ENCODE measurements at regions not wholly inside any gene's neighbourhood (a gene's known extent, or its start where the extent isn't known, plus 50 kb on each side); places are given as distances from the start of the nearest gene placed in this dataset.

DNA sequence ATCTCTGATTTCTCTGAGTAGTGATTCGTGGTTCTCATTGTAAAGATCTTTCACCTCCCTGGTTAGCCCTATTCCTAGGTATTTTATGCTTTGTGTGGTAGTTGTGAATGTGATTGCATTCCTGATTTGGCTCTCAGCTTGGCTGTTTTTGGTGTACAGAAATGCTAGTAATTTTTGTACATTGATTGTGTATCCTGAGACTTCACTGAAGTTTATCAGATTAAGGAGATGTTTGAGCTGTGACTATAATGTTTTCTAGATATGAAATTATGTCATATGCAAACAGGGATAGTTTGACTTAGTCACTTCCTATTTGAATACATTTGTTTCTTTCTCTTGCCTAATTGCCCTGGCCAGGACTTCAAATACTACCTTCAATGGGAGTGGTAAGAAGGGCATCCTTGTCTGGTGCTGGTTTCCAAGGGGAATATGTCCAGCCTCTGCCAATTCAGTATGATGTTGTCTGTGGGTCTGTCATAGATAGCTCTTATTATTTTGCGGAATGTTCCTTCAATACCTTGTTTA lies 251.9 kb upstream of the ZNF804A start:
- no peak for TF ChIP-seq BHLHE40 (IDR thresholded peaks at IDR 0.05; ENCODE audit: borderline replicate concordance)
- no peak for TF ChIP-seq FOXA1 (IDR thresholded peaks at IDR 0.05)
- TF ChIP-seq HDGF (IDR thresholded peaks at IDR 0.05; ENCODE audit: borderline replicate concordance), result no peak
- TF ChIP-seq NFRKB (IDR thresholded peaks at IDR 0.05), result no peak
- no peak for TF ChIP-seq ARNT (IDR thresholded peaks at IDR 0.05)
- TF ChIP-seq SP1 (IDR thresholded peaks at IDR 0.05), result no peak
- no peak for TF ChIP-seq ELF4 (IDR thresholded peaks at IDR 0.05)
- TF ChIP-seq L3MBTL2 (conservative IDR thresholded peaks at IDR 0.05), result no peak
- TF ChIP-seq LEF1 (IDR thresholded peaks at IDR 0.05; ENCODE audit: borderline replicate concordance), result no peak
- ChIA-PET POLR2A (no interaction called here), CTCF (no interaction called here)
- DNase-seq (ENCODE audit: extremely low spot score), result no peak

GRCh38 chr2:184351126-184351525 lies 247.2 kb upstream of the ZNF804A start:
- CTCF ChIA-PET, result no interaction called here
- POLR2A ChIA-PET, result no interaction called here
- TF ChIP-seq ZNF384 (IDR thresholded peaks at IDR 0.05) (no peak), FOXK2 (IDR thresholded peaks at IDR 0.05) (no peak), FOXA1 (IDR thresholded peaks at IDR 0.05) (no peak), TARDBP (IDR thresholded peaks at IDR 0.05) (no peak), SP1 (IDR thresholded peaks at IDR 0.05) (no peak), FOXM1 (IDR thresholded peaks at IDR 0.05; ENCODE audit: borderline replicate concordance) (no peak), L3MBTL2 (conservative IDR thresholded peaks at IDR 0.05) (no peak), HDGF (IDR thresholded peaks at IDR 0.05; ENCODE audit: borderline replicate concordance) (no peak), CTBP1 (IDR thresholded peaks at IDR 0.05; ENCODE audit: borderline replicate concordance) (no peak), BHLHE40 (IDR thresholded peaks at IDR 0.05; ENCODE audit: borderline replicate concordance) (no peak), ARNT (IDR thresholded peaks at IDR 0.05) (no peak), LEF1 (IDR thresholded peaks at IDR 0.05; ENCODE audit: borderline replicate concordance) (no peak), SUZ12 (IDR thresholded peaks at IDR 0.05) (no peak), ELF4 (IDR thresholded peaks at IDR 0.05) (no peak), NFRKB (IDR thresholded peaks at IDR 0.05) (no peak)
- TF ChIP-seq, protein P1, sequence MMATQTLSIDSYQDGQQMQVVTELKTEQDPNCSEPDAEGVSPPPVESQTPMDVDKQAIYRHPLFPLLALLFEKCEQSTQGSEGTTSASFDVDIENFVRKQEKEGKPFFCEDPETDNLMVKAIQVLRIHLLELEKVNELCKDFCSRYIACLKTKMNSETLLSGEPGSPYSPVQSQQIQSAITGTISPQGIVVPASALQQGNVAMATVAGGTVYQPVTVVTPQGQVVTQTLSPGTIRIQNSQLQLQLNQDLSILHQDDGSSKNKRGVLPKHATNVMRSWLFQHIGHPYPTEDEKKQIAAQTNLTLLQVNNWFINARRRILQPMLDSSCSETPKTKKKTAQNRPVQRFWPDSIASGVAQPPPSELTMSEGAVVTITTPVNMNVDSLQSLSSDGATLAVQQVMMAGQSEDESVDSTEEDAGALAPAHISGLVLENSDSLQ (IDR thresholded peaks at IDR 0.05), result no peak
- no peak for DNase-seq (ENCODE audit: extremely low spot score)

- TF ChIP-seq HDGF (IDR thresholded peaks at IDR 0.05; ENCODE audit: borderline replicate concordance) (no peak), BHLHE40 (IDR thresholded peaks at IDR 0.05; ENCODE audit: borderline replicate concordance) (no peak), SUZ12 (IDR thresholded peaks at IDR 0.05) (no peak), FOXA1 (IDR thresholded peaks at IDR 0.05) (no peak), LEF1 (IDR thresholded peaks at IDR 0.05; ENCODE audit: borderline replicate concordance) (no peak), ARNT (IDR thresholded peaks at IDR 0.05) (no peak), FOXK2 (IDR thresholded peaks at IDR 0.05) (no peak), L3MBTL2 (conservative IDR thresholded peaks at IDR 0.05) (no peak), ELF4 (IDR thresholded peaks at IDR 0.05) (no peak), CTBP1 (IDR thresholded peaks at IDR 0.05; ENCODE audit: borderline replicate concordance) (no peak), TARDBP (IDR thresholded peaks at IDR 0.05) (no peak), FOXM1 (IDR thresholded peaks at IDR 0.05; ENCODE audit: borderline replicate concordance) (no peak), NFRKB (IDR thresholded peaks at IDR 0.05) (no peak), ZNF384 (IDR thresholded peaks at IDR 0.05) (no peak), SP1 (IDR thresholded peaks at IDR 0.05) (no peak)
- TF ChIP-seq, protein P1 (IDR thresholded peaks at IDR 0.05), result no peak
- CTCF ChIA-PET, result no interaction called here
- no peak for DNase-seq (ENCODE audit: extremely low spot score)
- POLR2A ChIA-PET, result no interaction called here
These were observed 241.3 kb upstream of the ZNF804A start for GRCh38 chr2:184357033-184357432.

GRCh38 chr2:184359379-184359778 lies 238.9 kb upstream of the ZNF804A start:
- TF ChIP-seq NFRKB (IDR thresholded peaks at IDR 0.05) (no peak), TARDBP (IDR thresholded peaks at IDR 0.05) (no peak), BHLHE40 (IDR thresholded peaks at IDR 0.05; ENCODE audit: borderline replicate concordance) (no peak), ARNT (IDR thresholded peaks at IDR 0.05) (no peak), FOXM1 (IDR thresholded peaks at IDR 0.05; ENCODE audit: borderline replicate concordance) (no peak), L3MBTL2 (conservative IDR thresholded peaks at IDR 0.05) (no peak), SUZ12 (IDR thresholded peaks at IDR 0.05) (no peak), SP1 (IDR thresholded peaks at IDR 0.05) (no peak), ZNF384 (IDR thresholded peaks at IDR 0.05) (no peak), FOXA1 (IDR thresholded peaks at IDR 0.05) (no peak), ELF4 (IDR thresholded peaks at IDR 0.05) (no peak)
- TF ChIP-seq, protein P1 (IDR thresholded peaks at IDR 0.05), result no peak
- ChIA-PET CTCF (no interaction called here), POLR2A (no interaction called here)
- no peak for DNase-seq (ENCODE audit: extremely low spot score)

DNA sequence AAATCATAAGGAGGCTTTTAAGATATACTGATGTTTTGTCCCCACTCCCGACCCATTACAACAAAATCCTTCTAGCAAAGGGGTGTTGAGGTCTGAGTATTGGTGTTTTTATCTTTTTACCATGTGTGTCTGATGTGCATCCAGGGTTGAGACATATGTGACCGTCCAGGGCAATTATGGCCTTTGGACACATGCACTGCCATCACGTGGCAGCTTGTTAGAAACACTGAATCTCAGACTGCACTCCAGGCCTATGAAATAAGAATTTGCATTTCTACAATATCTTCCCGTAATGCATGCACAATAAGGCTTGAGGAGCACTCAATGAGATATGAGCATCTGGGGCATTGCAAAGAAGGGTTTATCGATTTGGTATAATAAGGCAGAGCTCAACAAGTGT lies 235.1 kb upstream of the ZNF804A start:
- TF ChIP-seq LEF1 (IDR thresholded peaks at IDR 0.05; ENCODE audit: borderline replicate concordance), result no peak
- no peak for TF ChIP-seq FOXM1 (IDR thresholded peaks at IDR 0.05; ENCODE audit: borderline replicate concordance)
- no peak for TF ChIP-seq ARNT (IDR thresholded peaks at IDR 0.05)
- TF ChIP-seq, protein P1 (IDR thresholded peaks at IDR 0.05), result no peak
- TF ChIP-seq HDGF (IDR thresholded peaks at IDR 0.05; ENCODE audit: borderline replicate concordance), result no peak
- TF ChIP-seq SP1 (IDR thresholded peaks at IDR 0.05), result no peak
- TF ChIP-seq ELF4 (IDR thresholded peaks at IDR 0.05), result no peak
- no peak for TF ChIP-seq L3MBTL2 (conservative IDR thresholded peaks at IDR 0.05)
- TF ChIP-seq TARDBP (IDR thresholded peaks at IDR 0.05), result no peak
- no peak for TF ChIP-seq ZNF384 (IDR thresholded peaks at IDR 0.05)
- TF ChIP-seq SUZ12 (IDR thresholded peaks at IDR 0.05), result no peak
- no peak for TF ChIP-seq FOXA1 (IDR thresholded peaks at IDR 0.05)
- TF ChIP-seq NFRKB (IDR thresholded peaks at IDR 0.05), result no peak
- TF ChIP-seq CTBP1 (IDR thresholded peaks at IDR 0.05; ENCODE audit: borderline replicate concordance), result no peak
- TF ChIP-seq BHLHE40 (IDR thresholded peaks at IDR 0.05; ENCODE audit: borderline replicate concordance), result no peak
- TF ChIP-seq FOXK2 (IDR thresholded peaks at IDR 0.05), result no peak
- ChIA-PET CTCF (no interaction called here), POLR2A (no interaction called here)
- DNase-seq (ENCODE audit: extremely low spot score), result no peak
